ENCODE measurements at regions not wholly inside any gene's neighbourhood (a gene's known extent, or its start where the extent isn't known, plus 50 kb on each side); places are given as distances from the start of the nearest gene placed in this dataset.
"Not testable (repeated sequence)": the region's sequence is repeated elsewhere in the genome, so short reads cannot be mapped to it uniquely, and the experiment has no call there.

- no peak for DNase-seq (ENCODE audit: low read depth in 3 of 3, low spot score in 2 of 3)
Observed at GRCh38 chr22:22369964-22370270, 125.3 kb downstream of the VPREB1 start.

- no peak for DNase-seq (ENCODE audit: low read depth in 3 of 3, low spot score in 2 of 3)
Observed at GRCh38 chr22:22371031-22371541, 126.5 kb downstream of the VPREB1 start.

DNA sequence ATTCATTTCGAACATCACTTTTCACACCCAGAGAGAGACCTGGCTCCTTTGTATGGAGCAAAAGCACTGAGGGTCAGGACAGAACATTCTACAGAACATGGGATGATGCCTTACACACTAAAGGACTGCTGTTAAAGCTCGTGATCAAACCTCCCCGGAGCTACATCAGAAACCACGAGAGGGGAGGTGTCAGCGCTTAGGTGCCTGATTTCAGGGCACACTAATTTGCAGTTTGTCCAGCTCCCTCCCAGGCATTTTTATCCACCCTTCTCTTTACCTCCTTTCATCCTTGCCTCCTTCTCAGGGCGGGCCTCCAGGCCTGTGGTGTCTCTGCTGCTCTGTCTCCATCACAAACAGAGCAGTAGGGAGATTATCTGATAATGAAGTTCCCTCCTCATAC is 127.5 kb downstream of the VPREB1 start:
- no peak for DNase-seq (ENCODE audit: low read depth in 3 of 3, low spot score in 2 of 3)

DNA sequence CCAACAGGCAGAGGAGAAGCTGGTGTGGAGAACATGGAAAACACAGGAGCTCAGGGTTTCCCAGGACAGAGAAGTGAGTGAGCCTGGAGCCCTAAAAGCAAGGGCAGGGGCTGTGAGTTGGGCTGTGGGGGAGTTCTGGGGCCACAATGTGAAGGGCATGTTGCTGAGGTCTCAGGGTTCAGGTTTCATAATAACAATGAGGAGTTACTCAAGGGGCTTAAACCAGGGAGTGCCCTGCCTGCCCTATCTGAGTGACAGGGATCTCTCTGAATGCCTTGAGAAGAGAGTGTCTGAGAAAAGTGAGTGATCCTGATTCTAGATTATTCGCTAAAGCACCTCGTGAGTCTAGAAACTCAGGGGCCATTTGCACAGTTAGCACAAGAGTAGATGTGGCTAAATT is 129.6 kb downstream of the VPREB1 start:
- DNase-seq (ENCODE audit: low read depth in 3 of 3, low spot score in 2 of 3) = no peak

DNA sequence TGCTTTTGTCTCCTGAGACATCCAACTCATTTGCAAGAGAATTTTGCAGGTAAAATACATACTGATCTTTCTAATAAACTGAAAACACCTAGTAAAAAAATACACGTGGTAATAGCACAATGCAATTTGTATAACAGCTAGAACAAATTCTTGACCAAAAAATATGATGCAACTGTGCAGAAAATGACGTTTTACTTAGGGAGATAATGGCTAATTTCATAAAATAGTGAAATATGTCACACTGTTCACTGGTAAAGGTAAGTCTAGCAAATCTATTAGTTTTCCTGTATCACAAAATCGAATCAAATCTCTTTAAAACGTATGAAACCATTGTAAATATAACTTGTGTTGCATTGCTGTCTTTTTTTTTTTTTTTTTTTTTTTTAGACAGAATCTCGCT is 130.0 kb downstream of the VPREB1 start:
- no peak for DNase-seq (ENCODE audit: low read depth in 3 of 3, low spot score in 2 of 3)

- DNase-seq (ENCODE audit: low read depth in 3 of 3, low spot score in 2 of 3) = no peak
Observed at GRCh38 chr22:22375576-22376351, 131.2 kb downstream of the VPREB1 start.

- no peak for DNase-seq (ENCODE audit: low read depth in 3 of 3, low spot score in 2 of 3)
Observed at GRCh38 chr22:22376352-22376706, 131.7 kb downstream of the VPREB1 start.

- not testable (repeated sequence) for DNase-seq (ENCODE audit: low read depth in 3 of 3, low spot score in 2 of 3)
Observed at GRCh38 chr22:22376884-22377283, 131.7 kb downstream of the ZNF280B start.

DNA sequence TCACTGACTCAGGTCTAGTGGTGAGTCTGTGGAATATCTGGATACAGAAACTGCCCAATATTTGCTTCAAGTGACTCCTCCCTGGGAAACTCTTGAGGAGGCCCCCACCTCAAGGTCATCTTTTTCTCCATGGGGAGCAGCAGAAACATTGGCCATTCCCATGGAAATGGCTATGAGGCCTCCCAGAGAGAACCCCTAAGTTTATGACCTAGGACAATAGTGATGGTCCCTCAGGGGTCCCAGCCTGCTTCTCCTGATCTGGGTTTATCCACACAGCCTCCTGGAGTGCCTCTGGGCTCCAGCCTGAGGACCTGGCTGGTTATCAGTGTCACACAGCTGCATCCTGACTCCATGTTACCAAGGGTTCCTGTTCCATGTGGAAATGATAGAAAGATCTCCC is 131.2 kb downstream of the ZNF280B start:
- no peak for DNase-seq (ENCODE audit: low read depth in 3 of 3, low spot score in 2 of 3)

- no peak for DNase-seq (ENCODE audit: low read depth in 3 of 3, low spot score in 2 of 3)
Observed at GRCh38 chr22:22378446-22379415, 129.8 kb downstream of the ZNF280B start.

- DNase-seq (ENCODE audit: low read depth in 3 of 3, low spot score in 2 of 3) = no peak
Observed at GRCh38 chr22:22380098-22381030, 128.2 kb downstream of the ZNF280B start.

- DNase-seq (ENCODE audit: low read depth in 3 of 3, low spot score in 2 of 3) = not testable (repeated sequence)
Observed at GRCh38 chr22:22381292-22381691, 127.2 kb downstream of the ZNF280B start.

DNA sequence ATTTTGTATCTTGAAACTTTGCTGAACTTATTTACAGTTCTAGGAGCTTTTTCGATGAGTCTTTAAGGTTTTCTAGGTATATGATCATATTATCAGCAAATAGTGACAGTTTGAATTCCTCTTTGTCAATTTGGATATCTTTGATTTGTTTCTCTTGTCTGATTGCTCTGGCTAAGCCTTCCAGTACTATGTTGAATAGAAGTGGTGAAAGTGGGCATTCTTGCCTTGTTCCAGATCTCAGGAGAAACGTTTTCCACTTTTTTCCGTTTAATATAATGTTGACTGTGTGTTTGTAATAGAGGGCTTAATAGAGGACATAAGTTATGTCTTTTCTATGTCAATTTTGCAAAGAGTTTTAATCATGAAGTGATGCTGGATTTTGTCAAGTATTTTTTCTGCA is 124.3 kb downstream of the ZNF280B start:
- no peak for DNase-seq (ENCODE audit: low read depth in 3 of 3, low spot score in 2 of 3)

GRCh38 chr22:22384668-22385244 is 123.8 kb downstream of the ZNF280B start:
- DNase-seq (ENCODE audit: low read depth in 3 of 3, low spot score in 2 of 3) = no peak

DNA sequence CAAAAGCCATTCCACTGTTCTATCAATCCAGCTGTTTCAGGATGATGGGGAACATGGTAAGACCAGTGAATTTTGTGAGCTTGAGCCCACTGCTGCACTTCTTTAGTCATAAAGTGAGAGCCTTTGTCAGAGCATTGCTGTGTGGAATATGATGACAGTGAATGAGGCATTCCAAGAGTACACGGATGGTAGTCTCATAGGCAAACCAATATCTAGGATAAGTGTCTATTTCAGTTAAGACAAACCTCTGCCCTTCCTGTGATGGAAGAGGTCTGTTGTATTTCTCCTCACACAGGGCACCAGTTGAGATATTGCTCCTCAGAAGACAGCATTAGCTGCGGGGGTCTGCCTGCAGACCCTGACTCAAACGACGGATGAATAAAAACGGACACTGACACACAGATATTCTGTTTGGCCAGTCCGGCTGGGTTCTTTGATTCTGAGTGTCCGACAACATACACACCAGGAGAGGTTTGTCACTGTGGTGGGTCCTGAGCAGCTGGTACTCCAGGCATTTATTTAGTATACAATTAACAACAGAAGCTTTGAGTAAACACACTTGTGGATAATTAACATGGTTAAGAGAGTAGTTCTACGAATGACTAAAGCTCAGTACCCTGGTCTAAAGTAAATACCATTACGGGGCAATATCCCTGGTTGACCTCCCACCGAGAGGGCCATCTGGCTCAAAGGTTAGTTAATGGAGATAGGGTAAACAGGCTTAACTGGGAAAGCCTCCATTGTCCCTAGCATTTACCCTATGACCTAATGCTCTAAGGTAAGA is 121.7 kb downstream of the ZNF280B start:
- DNase-seq (ENCODE audit: low read depth in 3 of 3, low spot score in 2 of 3) = no peak

DNA sequence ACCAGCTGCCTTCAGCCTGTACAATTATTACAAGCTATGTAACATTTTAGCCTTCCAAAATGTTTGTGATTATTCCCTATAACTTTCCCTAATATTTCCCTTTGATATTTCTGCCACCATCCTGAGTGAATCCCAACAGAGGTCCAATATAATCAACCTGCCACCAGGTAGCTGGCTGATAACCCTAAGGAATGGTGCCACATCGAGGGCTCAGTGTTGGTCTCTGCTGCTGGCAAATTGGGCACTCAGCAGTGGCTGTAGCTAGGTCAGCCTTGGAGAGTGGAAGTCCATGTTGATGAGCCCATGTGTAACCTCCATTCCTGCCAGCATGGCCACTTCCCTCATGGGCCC is 121.2 kb downstream of the ZNF280B start:
- DNase-seq (ENCODE audit: low read depth in 3 of 3, low spot score in 2 of 3) = no peak

GRCh38 chr22:22388090-22388489 is 120.5 kb downstream of the ZNF280B start:
- DNase-seq (ENCODE audit: low read depth in 3 of 3, low spot score in 2 of 3) = no peak

GRCh38 chr22:22388494-22388893 is 120.0 kb downstream of the ZNF280B start:
- DNase-seq (ENCODE audit: low read depth in 3 of 3, low spot score in 2 of 3) = no peak

- DNase-seq (ENCODE audit: low read depth in 3 of 3, low spot score in 2 of 3) = no peak
Observed at GRCh38 chr22:22389467-22389866, 119.1 kb downstream of the ZNF280B start.

DNA sequence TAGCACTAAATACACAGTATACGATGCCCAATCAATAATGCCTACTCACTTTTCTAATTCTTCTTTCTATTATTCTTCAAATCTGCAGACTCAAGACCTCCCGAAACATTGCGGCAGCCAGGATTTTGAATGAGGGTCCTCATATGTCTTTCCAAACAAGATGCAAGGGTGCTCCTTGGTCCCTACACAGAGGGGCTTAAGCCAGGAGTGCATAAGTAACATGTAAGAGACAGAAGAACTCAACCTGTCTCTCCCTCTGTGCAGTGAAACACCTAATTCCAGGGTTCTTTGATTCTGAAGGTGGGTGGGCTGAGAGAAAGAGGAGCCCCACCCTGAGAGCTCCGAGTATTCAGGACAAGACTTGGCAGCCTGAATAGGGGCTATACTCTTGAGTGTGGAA is 117.6 kb downstream of the ZNF280B start:
- DNase-seq (ENCODE audit: low read depth in 3 of 3, low spot score in 2 of 3) = no peak
